DMS153 treated with DMSO at 0.1 percent for 48 hours (cell line): ENCODE measurements at regions not wholly inside any gene's neighbourhood (a gene's known extent, or its start where the extent isn't known, plus 50 kb on each side); places are given as distances from the start of the nearest gene placed in this dataset.
"Not testable (repeated sequence)": the region's sequence is repeated elsewhere in the genome, so short reads cannot be mapped to it uniquely, and the experiment has no call there.

Source experiments
- DNase-seq: peaks from one replicate; lab custom pipeline; 2025; ENCODE audit not compliant: unreplicated experiment; lab: John Stamatoyannopoulos, UW

- DNase-seq = no peak
These were observed 777.3 kb downstream of the CCSER2 start for GRCh38 chr10:85105614-85106255.

GRCh38 chr10:85111271-85111670, 782.9 kb downstream of the CCSER2 start:
- DNase-seq = no peak

- DNase-seq = no peak
These were observed 796.2 kb downstream of the CCSER2 start for GRCh38 chr10:85124603-85125051.

GRCh38 chr10:85137253-85137652, 808.9 kb downstream of the CCSER2 start:
- DNase-seq = no peak

- DNase-seq = no peak
These were observed 809.7 kb downstream of the CCSER2 start for GRCh38 chr10:85138046-85138445.

GRCh38 chr10:85139124-85139523, 810.7 kb downstream of the CCSER2 start:
- DNase-seq = no peak

GRCh38 chr10:85141520-85141919, 813.1 kb downstream of the CCSER2 start:
- not testable (repeated sequence) for DNase-seq

- no peak for DNase-seq
These were observed 817.6 kb downstream of the CCSER2 start for GRCh38 chr10:85145966-85146365.

GRCh38 chr10:85147346-85148250, 819.2 kb downstream of the CCSER2 start:
- no peak for DNase-seq

GRCh38 chr10:85148693-85149640, 820.6 kb downstream of the CCSER2 start:
- no peak for DNase-seq

GRCh38 chr10:85149766-85150165, 821.4 kb downstream of the CCSER2 start:
- no peak for DNase-seq

- no peak for DNase-seq
These were observed 823.1 kb downstream of the CCSER2 start for GRCh38 chr10:85151506-85151905.

- no peak for DNase-seq
These were observed 824.1 kb downstream of the CCSER2 start for GRCh38 chr10:85152496-85152895.

GRCh38 chr10:85152911-85153310, 824.5 kb downstream of the CCSER2 start:
- no peak for DNase-seq

- no peak for DNase-seq
These were observed 828.8 kb downstream of the CCSER2 start for GRCh38 chr10:85157206-85157605.

- no peak for DNase-seq
These were observed 839.9 kb downstream of the CCSER2 start for GRCh38 chr10:85168243-85168642.

GRCh38 chr10:85170026-85170425, 841.6 kb downstream of the CCSER2 start:
- no peak for DNase-seq

GRCh38 chr10:85175635-85176034, 847.2 kb downstream of the CCSER2 start:
- no peak for DNase-seq

- no peak for DNase-seq
These were observed 849.4 kb downstream of the CCSER2 start for GRCh38 chr10:85177767-85178166.

- DNase-seq = no peak
These were observed 858.7 kb downstream of the CCSER2 start for GRCh38 chr10:85187047-85187446.
